ENCODE measurements at regions not wholly inside any gene's neighbourhood (a gene's known extent, or its start where the extent isn't known, plus 50 kb on each side); places are given as distances from the start of the nearest gene placed in this dataset.

GRCh38 chr2:15072836-15073235, 440.3 kb downstream of the LRATD1 start (continued):
- TF ChIP-seq, protein P1, sequence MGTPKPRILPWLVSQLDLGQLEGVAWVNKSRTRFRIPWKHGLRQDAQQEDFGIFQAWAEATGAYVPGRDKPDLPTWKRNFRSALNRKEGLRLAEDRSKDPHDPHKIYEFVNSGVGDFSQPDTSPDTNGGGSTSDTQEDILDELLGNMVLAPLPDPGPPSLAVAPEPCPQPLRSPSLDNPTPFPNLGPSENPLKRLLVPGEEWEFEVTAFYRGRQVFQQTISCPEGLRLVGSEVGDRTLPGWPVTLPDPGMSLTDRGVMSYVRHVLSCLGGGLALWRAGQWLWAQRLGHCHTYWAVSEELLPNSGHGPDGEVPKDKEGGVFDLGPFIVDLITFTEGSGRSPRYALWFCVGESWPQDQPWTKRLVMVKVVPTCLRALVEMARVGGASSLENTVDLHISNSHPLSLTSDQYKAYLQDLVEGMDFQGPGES (IDR thresholded peaks at IDR 0.05) = no peak
- TF ChIP-seq HDAC2 (IDR thresholded peaks at IDR 0.05) (no peak), CBX3 (IDR thresholded peaks at IDR 0.05; ENCODE audit: borderline replicate concordance, low read depth) (no peak), RBBP5 (conservative IDR thresholded peaks at IDR 0.05) (no peak), ASH2L (IDR thresholded peaks at IDR 0.05; ENCODE audit: borderline replicate concordance, low read depth) (no peak), FOS (IDR thresholded peaks at IDR 0.05; ENCODE audit: borderline replicate concordance, extremely low read depth, insufficient read length) (no peak), MEF2A (IDR thresholded peaks at IDR 0.05; ENCODE audit: insufficient read depth, low read depth, low read length) (no peak), FOXK2 (IDR thresholded peaks at IDR 0.05) (no peak), RELB (IDR thresholded peaks at IDR 0.05; ENCODE audit: low read depth) (no peak), POLR2A (IDR thresholded peaks at IDR 0.05; ENCODE audit: low read depth, low read length) (no peak), CHD4 (IDR thresholded peaks at IDR 0.05) (no peak)
- TF ChIP-seq, protein P2, sequence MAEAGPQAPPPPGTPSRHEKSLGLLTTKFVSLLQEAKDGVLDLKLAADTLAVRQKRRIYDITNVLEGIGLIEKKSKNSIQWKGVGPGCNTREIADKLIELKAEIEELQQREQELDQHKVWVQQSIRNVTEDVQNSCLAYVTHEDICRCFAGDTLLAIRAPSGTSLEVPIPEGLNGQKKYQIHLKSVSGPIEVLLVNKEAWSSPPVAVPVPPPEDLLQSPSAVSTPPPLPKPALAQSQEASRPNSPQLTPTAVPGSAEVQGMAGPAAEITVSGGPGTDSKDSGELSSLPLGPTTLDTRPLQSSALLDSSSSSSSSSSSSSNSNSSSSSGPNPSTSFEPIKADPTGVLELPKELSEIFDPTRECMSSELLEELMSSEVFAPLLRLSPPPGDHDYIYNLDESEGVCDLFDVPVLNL (IDR thresholded peaks at IDR 0.05; ENCODE audit: low read depth, low read length) = no peak

DNA sequence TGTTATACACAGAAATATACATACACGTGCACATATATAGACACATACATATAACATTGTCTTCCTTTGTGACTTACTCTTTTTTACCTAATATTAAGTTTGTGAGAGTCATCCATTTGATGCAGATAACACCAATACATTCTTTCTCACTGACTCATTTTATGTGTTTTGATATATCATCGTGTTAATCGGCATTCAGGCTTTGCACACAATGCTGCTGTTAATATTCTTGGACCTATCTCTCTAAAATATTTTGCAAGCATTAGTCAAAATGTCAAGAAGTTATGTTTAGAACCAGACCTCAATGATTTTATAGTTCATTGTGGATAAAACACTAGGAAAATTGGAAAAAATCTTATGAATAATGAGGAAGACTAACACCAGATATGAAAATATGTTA, 441.1 kb downstream of the LRATD1 start:
- TF ChIP-seq, protein P3, sequence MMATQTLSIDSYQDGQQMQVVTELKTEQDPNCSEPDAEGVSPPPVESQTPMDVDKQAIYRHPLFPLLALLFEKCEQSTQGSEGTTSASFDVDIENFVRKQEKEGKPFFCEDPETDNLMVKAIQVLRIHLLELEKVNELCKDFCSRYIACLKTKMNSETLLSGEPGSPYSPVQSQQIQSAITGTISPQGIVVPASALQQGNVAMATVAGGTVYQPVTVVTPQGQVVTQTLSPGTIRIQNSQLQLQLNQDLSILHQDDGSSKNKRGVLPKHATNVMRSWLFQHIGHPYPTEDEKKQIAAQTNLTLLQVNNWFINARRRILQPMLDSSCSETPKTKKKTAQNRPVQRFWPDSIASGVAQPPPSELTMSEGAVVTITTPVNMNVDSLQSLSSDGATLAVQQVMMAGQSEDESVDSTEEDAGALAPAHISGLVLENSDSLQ (IDR thresholded peaks at IDR 0.05) = no peak
- TF ChIP-seq NR2C2 (IDR thresholded peaks at IDR 0.05; ENCODE audit: borderline replicate concordance, control insufficient read depth, insufficient read length, low read depth) (no peak), ASH2L (IDR thresholded peaks at IDR 0.05; ENCODE audit: borderline replicate concordance, low read depth) (no peak), CHD1 (IDR thresholded peaks at IDR 0.05; ENCODE audit: low read depth, low read length) (no peak), TCF12 (IDR thresholded peaks at IDR 0.05; ENCODE audit: low read depth, low read length) (no peak)
- TF ChIP-seq, protein P4, sequence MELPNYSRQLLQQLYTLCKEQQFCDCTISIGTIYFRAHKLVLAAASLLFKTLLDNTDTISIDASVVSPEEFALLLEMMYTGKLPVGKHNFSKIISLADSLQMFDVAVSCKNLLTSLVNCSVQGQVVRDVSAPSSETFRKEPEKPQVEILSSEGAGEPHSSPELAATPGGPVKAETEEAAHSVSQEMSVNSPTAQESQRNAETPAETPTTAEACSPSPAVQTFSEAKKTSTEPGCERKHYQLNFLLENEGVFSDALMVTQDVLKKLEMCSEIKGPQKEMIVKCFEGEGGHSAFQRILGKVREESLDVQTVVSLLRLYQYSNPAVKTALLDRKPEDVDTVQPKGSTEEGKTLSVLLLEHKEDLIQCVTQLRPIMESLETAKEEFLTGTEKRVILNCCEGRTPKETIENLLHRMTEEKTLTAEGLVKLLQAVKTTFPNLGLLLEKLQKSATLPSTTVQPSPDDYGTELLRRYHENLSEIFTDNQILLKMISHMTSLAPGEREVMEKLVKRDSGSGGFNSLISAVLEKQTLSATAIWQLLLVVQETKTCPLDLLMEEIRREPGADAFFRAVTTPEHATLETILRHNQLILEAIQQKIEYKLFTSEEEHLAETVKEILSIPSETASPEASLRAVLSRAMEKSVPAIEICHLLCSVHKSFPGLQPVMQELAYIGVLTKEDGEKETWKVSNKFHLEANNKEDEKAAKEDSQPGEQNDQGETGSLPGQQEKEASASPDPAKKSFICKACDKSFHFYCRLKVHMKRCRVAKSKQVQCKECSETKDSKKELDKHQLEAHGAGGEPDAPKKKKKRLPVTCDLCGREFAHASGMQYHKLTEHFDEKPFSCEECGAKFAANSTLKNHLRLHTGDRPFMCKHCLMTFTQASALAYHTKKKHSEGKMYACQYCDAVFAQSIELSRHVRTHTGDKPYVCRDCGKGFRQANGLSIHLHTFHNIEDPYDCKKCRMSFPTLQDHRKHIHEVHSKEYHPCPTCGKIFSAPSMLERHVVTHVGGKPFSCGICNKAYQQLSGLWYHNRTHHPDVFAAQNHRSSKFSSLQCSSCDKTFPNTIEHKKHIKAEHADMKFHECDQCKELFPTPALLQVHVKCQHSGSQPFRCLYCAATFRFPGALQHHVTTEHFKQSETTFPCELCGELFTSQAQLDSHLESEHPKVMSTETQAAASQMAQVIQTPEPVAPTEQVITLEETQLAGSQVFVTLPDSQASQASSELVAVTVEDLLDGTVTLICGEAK (IDR thresholded peaks at IDR 0.05; ENCODE audit: borderline replicate concordance) = no peak
- Histone ChIP-seq H3K79me2 (ENCODE audit: control insufficient read depth, insufficient read depth, low read length) (no peaks in the 10 kb centered on the region), H3K4me2 (ENCODE audit: control insufficient read depth, insufficient read depth) (no peak overlapping the region), H3K9ac (ENCODE audit: control insufficient read depth, insufficient read depth, low read length) (no peak overlapping the region), H3K4me3 (no peak overlapping the region), H4K20me1 (ENCODE audit: control insufficient read depth, insufficient read depth) (no peaks in the 10 kb centered on the region), H3K27me3 (replicated peaks in 1 of 2; ENCODE audit: control insufficient read depth in 2 of 2, insufficient read depth in 2 of 2, low read length in 1 of 2) (no peaks in the 10 kb centered on the region; a peak in 1 of 4 replicates), H3K9me3 (replicated peaks; ENCODE audit: control insufficient read depth, insufficient read depth, low read length) (no peaks in the 10 kb centered on the region), H3K4me1 (ENCODE audit: control insufficient read depth, insufficient read depth, low read length) (no peaks in the 10 kb centered on the region), H3K27ac (ENCODE audit: control insufficient read depth, insufficient read depth) (no peak overlapping the region), H2AFZ (ENCODE audit: control insufficient read depth, low read depth, low read length) (no peak overlapping the region), H3K36me3 (ENCODE audit: control insufficient read depth in 2 of 2, insufficient read depth in 2 of 2, low read length in 1 of 2) (no peaks in the 10 kb centered on the region)
- no peak for DNase-seq (ENCODE audit: low read depth, low spot score)
- ChIA-PET SMC1A (ENCODE audit: uncharacterized antibody, unreplicated experiment) (no interaction called here), CTCF (no interaction called here), RAD21 (ENCODE audit: unreplicated experiment) (no interaction called here), POLR2A (no interaction called here)
- FAIRE-seq = no peak
- in situ Hi-C loops (cut with MboI) (no loop called here), intact Hi-C loops (cut with micrococcal nuclease; ENCODE audit: unreplicated experiment) (no loop called here)
- 52% methylated on average over 3 of the region's 3 CpGs for WGBS (ENCODE audit: insufficient coverage, insufficient replicate concordance, low lambda C conversion rate, missing lambda C conversion rate)
- BruUV-seq (replicated peaks) = no TSS peak
- ATAC-seq = no peak

Data from GM12878 (cell line).